IMR-90 (cell line): ENCODE measurements at regions not wholly inside any gene's neighbourhood (a gene's known extent, or its start where the extent isn't known, plus 50 kb on each side); places are given as distances from the start of the nearest gene placed in this dataset.

Experiments
- ATAC-seq: fragments of 200-7000 bp; cut with Tn5 transposase; 2 replicates; pipeline ENCODE4 v1.9.1; 2020; ENCODE audit warnings: low read depth, mild to moderate bottlenecking, moderate library complexity
- BruUV-seq: library from RNA; stranded (reverse); fragments of 400-500 nt; replicated peaks from 2 replicates; lab custom pipeline; 2021; lab: Mats Ljungman, UMichigan
- CTCF ChIA-PET: fragments of 300-600 bp; formaldehyde crosslinking; extraction: SDS; loops from one replicate; lab custom pipeline; 2021; ENCODE audit warnings: antibody characterized with exemption; lab: Yijun Ruan, JAX
- POLR2A ChIA-PET: fragments of 300-600 bp; sonication (Branson Sonifier 250); formaldehyde crosslinking; loops from one replicate; lab custom pipeline; 2022; ENCODE audit warnings: antibody characterized with exemption; ENCODE audit not compliant: unreplicated experiment; lab: Charles Lee
- DNase-seq: peaks from one replicate; pipeline ENCODE4 v3.0.0; 2013
- H2AFZ ChIP-seq: replicated peaks from 2 replicates; pipeline ENCODE3; 2013; ENCODE audit warnings: low read length, mild to moderate bottlenecking; ENCODE audit not compliant: poor library complexity
- H2AK5ac ChIP-seq: 2 replicates; pipeline ENCODE4 v1.6.1; 2013; ENCODE audit warnings: low read depth, low read length, inconsistent platforms
- H2AK9ac ChIP-seq: replicated peaks from 2 replicates; pipeline ENCODE3; 2013; ENCODE audit warnings: mild to moderate bottlenecking, low read depth, low read length, moderate library complexity; ENCODE audit not compliant: poor library complexity
- H2BK120ac ChIP-seq: 2 replicates; pipeline ENCODE4 v1.6.1; 2013; ENCODE audit warnings: low read depth, low read length, inconsistent platforms
- H2BK15ac ChIP-seq: 3 replicates; pipeline ENCODE4 v1.6.1; 2013; ENCODE audit warnings: low read depth, low read length, inconsistent platforms
- H2BK20ac ChIP-seq: 2 replicates; pipeline ENCODE4 v1.6.1; 2013; ENCODE audit warnings: low read depth, mild to moderate bottlenecking, inconsistent platforms, low read length, moderate library complexity
- H2BK5ac ChIP-seq: 2 replicates; pipeline ENCODE4 v1.6.1; 2013; ENCODE audit warnings: mild to moderate bottlenecking, low read depth, low read length, inconsistent platforms; ENCODE audit not compliant: poor library complexity, severe bottlenecking
- H3K14ac ChIP-seq: replicated peaks from 2 replicates; pipeline ENCODE4 v1.6.1; 2013; ENCODE audit warnings: low read depth, low read length, inconsistent platforms
- H3K18ac ChIP-seq: 2 replicates; pipeline ENCODE4 v1.6.1; 2013; ENCODE audit warnings: low read depth, low read length, control low read depth
- H3K23ac ChIP-seq: 2 replicates; pipeline ENCODE4 v1.6.1; 2013; ENCODE audit warnings: low read depth, low read length, inconsistent platforms
- H3K27ac ChIP-seq: 2 replicates; pipeline ENCODE4 v1.5.1; 2013; ENCODE audit warnings: mild to moderate bottlenecking, control low read depth, low read length; ENCODE audit not compliant: insufficient read depth
- H3K27me3 ChIP-seq: 2 replicates; pipeline ENCODE4 v1.6.1; 2013; ENCODE audit warnings: low read length; ENCODE audit not compliant: control insufficient read depth, insufficient read depth
- H3K36me3 ChIP-seq: 2 replicates; pipeline ENCODE4 v1.6.1; 2013; ENCODE audit warnings: low read length, mixed read lengths; ENCODE audit not compliant: control insufficient read depth, insufficient read depth
- H3K4ac ChIP-seq: 2 replicates; pipeline ENCODE4 v1.6.1; 2013; ENCODE audit warnings: low read depth, low read length, inconsistent platforms
- H3K4me1 ChIP-seq: 2 replicates; pipeline ENCODE4 v1.6.1; 2013; ENCODE audit warnings: low read length, mixed read lengths; ENCODE audit not compliant: control insufficient read depth, insufficient read depth
- H3K4me2 ChIP-seq: 2 replicates; pipeline ENCODE4 v1.6.1; 2013; ENCODE audit warnings: low read depth, mild to moderate bottlenecking, control low read depth, low read length, moderate library complexity
- H3K4me3 ChIP-seq: 2 replicates; pipeline ENCODE4 v1.5.1; 2013; ENCODE audit warnings: low read depth, mild to moderate bottlenecking, control low read depth, low read length, moderate library complexity; ENCODE audit not compliant: insufficient read depth
- H3K56ac ChIP-seq: 2 replicates; pipeline ENCODE4 v1.6.1; 2013; ENCODE audit warnings: low read length, inconsistent platforms; ENCODE audit not compliant: insufficient read depth; ENCODE audit errors: extremely low read depth
- H3K79me1 ChIP-seq, 2 experiments: 2 replicates each; pipeline ENCODE4 v1.6.1; 2013; ENCODE audit warnings: low read length in 2 of 2, inconsistent platforms in 1 of 2, low read depth in 1 of 2
- H3K9ac ChIP-seq: 2 replicates; pipeline ENCODE4 v1.6.1; 2013; ENCODE audit warnings: low read depth, low read length, control low read depth
- H3K9me1 ChIP-seq: 2 replicates; pipeline ENCODE4 v1.6.1; 2013; ENCODE audit warnings: low read length, inconsistent platforms; ENCODE audit not compliant: insufficient read depth
- H3K9me3 ChIP-seq: 2 replicates; pipeline ENCODE4 v1.6.1; 2013; ENCODE audit warnings: low read length; ENCODE audit not compliant: control insufficient read depth, insufficient read depth
- H4K20me1 ChIP-seq: 2 replicates; pipeline ENCODE4 v1.6.1; 2013; ENCODE audit warnings: low read length, inconsistent platforms; ENCODE audit not compliant: insufficient read depth
- H4K5ac ChIP-seq: 2 replicates; pipeline ENCODE4 v1.6.1; 2013; ENCODE audit warnings: mild to moderate bottlenecking, low read depth, low read length, control low read depth
- H4K8ac ChIP-seq, 2 experiments: 2 replicates each; pipeline ENCODE4 v1.6.1; 2013; ENCODE audit warnings: low read depth in 2 of 2, low read length in 2 of 2, control low read depth in 1 of 2, inconsistent platforms in 1 of 2
- H4K91ac ChIP-seq: 2 replicates; pipeline ENCODE4 v1.6.1; 2013; ENCODE audit warnings: low read depth, low read length, inconsistent platforms; ENCODE audit not compliant: insufficient read depth
- BHLHE40 ChIP-seq: fragments of 150-350 bp; IDR thresholded peaks from 2 replicates; pipeline ENCODE4 v1.6.1; 2016; ENCODE audit warnings: mild to moderate bottlenecking, low read depth, low read length
- CEBPB ChIP-seq: IDR thresholded peaks from 2 replicates; pipeline ENCODE4 v1.6.1; 2012; ENCODE audit warnings: low read depth, low read length, improper control_type of control experiment
- CHD1 ChIP-seq: IDR thresholded peaks from 2 replicates; pipeline ENCODE4 v1.6.1; 2012; ENCODE audit warnings: low read depth, low read length, improper control_type of control experiment
- MAFK ChIP-seq: IDR thresholded peaks from 2 replicates; pipeline ENCODE4 v1.6.1; 2012; ENCODE audit warnings: low read depth, low read length, improper control_type of control experiment
- MAZ ChIP-seq: IDR thresholded peaks from 2 replicates; pipeline ENCODE4 v1.6.1; 2012; ENCODE audit warnings: low read depth, mild to moderate bottlenecking, low read length, improper control_type of control experiment, moderate library complexity, borderline replicate concordance
- MXI1 ChIP-seq: IDR thresholded peaks from 2 replicates; pipeline ENCODE4 v1.6.1; 2012; ENCODE audit warnings: low read depth, mild to moderate bottlenecking, low read length, moderate library complexity, borderline replicate concordance
- NFE2L2 ChIP-seq: fragments of 150-350 bp; IDR thresholded peaks from 2 replicates; pipeline ENCODE4 v1.6.1; 2016; ENCODE audit warnings: low read depth, mild to moderate bottlenecking, low read length
- POLR2A ChIP-seq: IDR thresholded peaks from 2 replicates; pipeline ENCODE4 v1.6.1; 2012; ENCODE audit warnings: mild to moderate bottlenecking, low read depth, low read length
- RAD21 ChIP-seq: IDR thresholded peaks from 2 replicates; pipeline ENCODE4 v1.6.1; 2012; ENCODE audit warnings: low read length, improper control_type of control experiment
- RCOR1 ChIP-seq: IDR thresholded peaks from 2 replicates; pipeline ENCODE4 v1.6.1; 2012; ENCODE audit warnings: mild to moderate bottlenecking, low read length, improper control_type of control experiment; ENCODE audit not compliant: insufficient replicate concordance
- RFX5 ChIP-seq: IDR thresholded peaks from 2 replicates; pipeline ENCODE4 v1.8.0; 2012; ENCODE audit warnings: low read depth, mild to moderate bottlenecking, low read length, moderate library complexity
- SMC3 ChIP-seq: fragments of 150-350 bp; IDR thresholded peaks from 2 replicates; pipeline ENCODE4 v1.6.1; 2016; ENCODE audit warnings: low read depth, mild to moderate bottlenecking, antibody characterized with exemption, low read length, moderate library complexity
- WGBS, 2 experiments: methylation state at CpG; one replicate each; pipeline versions ENCODE4 v1.1.5 to v1.1.7; 2013; ENCODE audit warnings: missing lambda C conversion rate in 2 of 2; ENCODE audit not compliant: insufficient read length in 1 of 2; ENCODE audit errors: extremely low coverage in 2 of 2; 5-methylcytosine and 5-hydroxymethylcytosine counted together
- dilution Hi-C: fragments of 300-500 bp; cut with HindIII; formaldehyde crosslinking; loops from one replicate; pipeline ENCODE4 v1.14.3; 2018; ENCODE audit warnings: low sequenced_read_pairs; ENCODE audit not compliant: unreplicated experiment
- in situ Hi-C: fragments of 300-500 bp; cut with MboI; formaldehyde crosslinking; loops from 3 replicates; pipeline ENCODE4 v1.14.3; 2019; ENCODE audit warnings: low sequenced_read_pairs, inconsistent platforms, mixed read lengths
- intact Hi-C: fragments of 100-400 bp; cut with micrococcal nuclease; formaldehyde crosslinking; loops from 2 replicates; pipeline ENCODE4 v1.10.0; 2022
- TF ChIP-seq, protein P1 (sequence below): conservative IDR thresholded peaks from 2 replicates; pipeline ENCODE4 v1.5.1; 2012; ENCODE audit warnings: mild to moderate bottlenecking, low read depth, low read length, improper control_type of control experiment
- TF ChIP-seq, protein P2 (sequence below): fragments of 150-350 bp; IDR thresholded peaks from 2 replicates; pipeline ENCODE4 v1.6.1; 2017; ENCODE audit warnings: mild to moderate bottlenecking, antibody characterized with exemption, low read length, low read depth
- TF ChIP-seq, protein P3 (sequence below): fragments of 150-350 bp; IDR thresholded peaks from 2 replicates; pipeline ENCODE4 v1.6.1; 2016; ENCODE audit warnings: low read depth, mild to moderate bottlenecking, low read length, moderate library complexity, borderline replicate concordance

DNA sequence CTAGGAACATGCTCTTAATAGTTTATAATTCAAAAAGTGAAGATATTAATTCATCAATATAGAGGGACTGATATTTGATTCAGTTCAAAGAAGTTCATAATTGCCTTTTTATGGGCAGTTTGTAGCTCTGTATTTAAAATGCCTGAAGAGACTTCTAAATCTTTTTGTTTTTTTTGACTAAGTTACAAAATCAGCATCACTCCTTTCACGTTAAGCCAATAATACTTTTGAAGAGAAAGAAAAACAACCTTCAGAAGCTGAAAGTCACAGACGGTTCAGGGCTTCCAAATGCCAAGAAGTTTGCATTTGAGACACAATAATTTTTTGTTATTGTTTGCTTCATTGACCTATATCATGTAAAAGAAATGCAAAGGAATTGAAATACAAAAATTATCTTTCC, 394.6 kb upstream of the NR2F2 start:
- H3K9me3 ChIP-seq, result no peaks in the 10 kb centered on the region
- H3K27ac ChIP-seq, result no peak overlapping the region
- no peak overlapping the region for H4K91ac ChIP-seq
- no peak overlapping the region for H3K56ac ChIP-seq
- H3K9ac ChIP-seq, result no peak overlapping the region
- no peak overlapping the region for H4K8ac ChIP-seq
- no peak overlapping the region for H2BK120ac ChIP-seq
- no peak for ATAC-seq
- no peaks in the 10 kb centered on the region for H4K20me1 ChIP-seq
- H2BK20ac ChIP-seq, result no peak overlapping the region
- H3K4me1 ChIP-seq, result no peaks in the 10 kb centered on the region
- H3K14ac ChIP-seq, result no peak overlapping the region
- no peak overlapping the region for H3K23ac ChIP-seq
- no peak for TF ChIP-seq MAZ
- no peak for TF ChIP-seq NFE2L2
- TF ChIP-seq POLR2A, result no peak
- TF ChIP-seq RAD21, result no peak
- no peak for TF ChIP-seq BHLHE40
- TF ChIP-seq MAFK, result no peak
- TF ChIP-seq CEBPB, result no peak
- TF ChIP-seq, protein P1, sequence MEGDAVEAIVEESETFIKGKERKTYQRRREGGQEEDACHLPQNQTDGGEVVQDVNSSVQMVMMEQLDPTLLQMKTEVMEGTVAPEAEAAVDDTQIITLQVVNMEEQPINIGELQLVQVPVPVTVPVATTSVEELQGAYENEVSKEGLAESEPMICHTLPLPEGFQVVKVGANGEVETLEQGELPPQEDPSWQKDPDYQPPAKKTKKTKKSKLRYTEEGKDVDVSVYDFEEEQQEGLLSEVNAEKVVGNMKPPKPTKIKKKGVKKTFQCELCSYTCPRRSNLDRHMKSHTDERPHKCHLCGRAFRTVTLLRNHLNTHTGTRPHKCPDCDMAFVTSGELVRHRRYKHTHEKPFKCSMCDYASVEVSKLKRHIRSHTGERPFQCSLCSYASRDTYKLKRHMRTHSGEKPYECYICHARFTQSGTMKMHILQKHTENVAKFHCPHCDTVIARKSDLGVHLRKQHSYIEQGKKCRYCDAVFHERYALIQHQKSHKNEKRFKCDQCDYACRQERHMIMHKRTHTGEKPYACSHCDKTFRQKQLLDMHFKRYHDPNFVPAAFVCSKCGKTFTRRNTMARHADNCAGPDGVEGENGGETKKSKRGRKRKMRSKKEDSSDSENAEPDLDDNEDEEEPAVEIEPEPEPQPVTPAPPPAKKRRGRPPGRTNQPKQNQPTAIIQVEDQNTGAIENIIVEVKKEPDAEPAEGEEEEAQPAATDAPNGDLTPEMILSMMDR, result no peak
- TF ChIP-seq CHD1, result no peak
- TF ChIP-seq RCOR1, result no peak
- TF ChIP-seq, protein P2, sequence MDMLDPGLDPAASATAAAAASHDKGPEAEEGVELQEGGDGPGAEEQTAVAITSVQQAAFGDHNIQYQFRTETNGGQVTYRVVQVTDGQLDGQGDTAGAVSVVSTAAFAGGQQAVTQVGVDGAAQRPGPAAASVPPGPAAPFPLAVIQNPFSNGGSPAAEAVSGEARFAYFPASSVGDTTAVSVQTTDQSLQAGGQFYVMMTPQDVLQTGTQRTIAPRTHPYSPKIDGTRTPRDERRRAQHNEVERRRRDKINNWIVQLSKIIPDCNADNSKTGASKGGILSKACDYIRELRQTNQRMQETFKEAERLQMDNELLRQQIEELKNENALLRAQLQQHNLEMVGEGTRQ, result no peak
- TF ChIP-seq MXI1, result no peak
- TF ChIP-seq SMC3, result no peak
- TF ChIP-seq, protein P3, sequence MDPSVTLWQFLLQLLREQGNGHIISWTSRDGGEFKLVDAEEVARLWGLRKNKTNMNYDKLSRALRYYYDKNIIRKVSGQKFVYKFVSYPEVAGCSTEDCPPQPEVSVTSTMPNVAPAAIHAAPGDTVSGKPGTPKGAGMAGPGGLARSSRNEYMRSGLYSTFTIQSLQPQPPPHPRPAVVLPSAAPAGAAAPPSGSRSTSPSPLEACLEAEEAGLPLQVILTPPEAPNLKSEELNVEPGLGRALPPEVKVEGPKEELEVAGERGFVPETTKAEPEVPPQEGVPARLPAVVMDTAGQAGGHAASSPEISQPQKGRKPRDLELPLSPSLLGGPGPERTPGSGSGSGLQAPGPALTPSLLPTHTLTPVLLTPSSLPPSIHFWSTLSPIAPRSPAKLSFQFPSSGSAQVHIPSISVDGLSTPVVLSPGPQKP, result no peak
- no peak for TF ChIP-seq RFX5
- H2AK5ac ChIP-seq, result no peak overlapping the region
- no peak overlapping the region for H3K4me3 ChIP-seq
- dilution Hi-C loops, result no loop called here
- H3K4me2 ChIP-seq, result no peak overlapping the region
- no peak overlapping the region for H2AFZ ChIP-seq
- H3K18ac ChIP-seq, result no peak overlapping the region
- ChIA-PET POLR2A (interaction anchor here (0.6 kb wide), 1 partner anchor 157 kb away, joined by 3 read pairs; no protein-coding TSS in a partner anchor), CTCF (interaction anchor here (0.5 kb wide), 1 partner anchor 1287 kb away, joined by 3 read pairs; no protein-coding TSS in a partner anchor)
- no peaks in the 10 kb centered on the region for H3K9me1 ChIP-seq
- H3K79me1 ChIP-seq, result no peaks in the 10 kb centered on the region
- no peak for DNase-seq
- no peak overlapping the region for H4K5ac ChIP-seq
- intact Hi-C loops, result no loop called here
- no peak overlapping the region for H2BK5ac ChIP-seq
- no peak overlapping the region for H2BK15ac ChIP-seq
- no TSS peak for BruUV-seq
- H2AK9ac ChIP-seq, result no peak overlapping the region
- in situ Hi-C loops, result no loop called here
- H3K27me3 ChIP-seq, result no peaks in the 10 kb centered on the region
- H3K36me3 ChIP-seq, result no peaks in the 10 kb centered on the region
- WGBS, 2 experiments, result no CpG with 5 or more reads among the region's 2 CpGs
- H3K4ac ChIP-seq, result no peak overlapping the region
